Adipocyte (in vitro differentiated cells): ENCODE measurements at regions not wholly inside any gene's neighbourhood (a gene's known extent, or its start where the extent isn't known, plus 50 kb on each side); places are given as distances from the start of the nearest gene placed in this dataset.

Experiments
- DNase-seq: peaks from one replicate; pipeline ENCODE4 v3.0.0-alpha.2; 2015; ENCODE audit warnings: low read depth
- H3K27me3 ChIP-seq: replicated peaks from 2 replicates; pipeline ENCODE4 v1.7.0; 2013; ENCODE audit warnings: mild to moderate bottlenecking, low read length, moderate library complexity; ENCODE audit not compliant: control insufficient read depth, insufficient read depth
- H3K36me3 ChIP-seq: 2 replicates; pipeline ENCODE4 v1.7.0; 2013; ENCODE audit warnings: low read length, mild to moderate bottlenecking, moderate library complexity; ENCODE audit not compliant: control insufficient read depth, insufficient read depth, severe bottlenecking
- H3K4me1 ChIP-seq: 2 replicates; pipeline ENCODE4 v1.7.0; 2013; ENCODE audit warnings: mild to moderate bottlenecking, low read length, moderate library complexity; ENCODE audit not compliant: control insufficient read depth, insufficient read depth
- H3K4me3 ChIP-seq: 2 replicates; pipeline ENCODE4 v1.7.0; 2013; ENCODE audit warnings: mild to moderate bottlenecking, low read length, moderate library complexity
- H3K9ac ChIP-seq: 2 replicates; pipeline ENCODE4 v1.7.0; 2013; ENCODE audit warnings: mild to moderate bottlenecking, low read length, moderate library complexity
- H3K9me3 ChIP-seq: 2 replicates; pipeline ENCODE4 v1.7.0; 2013; ENCODE audit warnings: mild to moderate bottlenecking, low read length, moderate library complexity; ENCODE audit not compliant: control insufficient read depth

DNA sequence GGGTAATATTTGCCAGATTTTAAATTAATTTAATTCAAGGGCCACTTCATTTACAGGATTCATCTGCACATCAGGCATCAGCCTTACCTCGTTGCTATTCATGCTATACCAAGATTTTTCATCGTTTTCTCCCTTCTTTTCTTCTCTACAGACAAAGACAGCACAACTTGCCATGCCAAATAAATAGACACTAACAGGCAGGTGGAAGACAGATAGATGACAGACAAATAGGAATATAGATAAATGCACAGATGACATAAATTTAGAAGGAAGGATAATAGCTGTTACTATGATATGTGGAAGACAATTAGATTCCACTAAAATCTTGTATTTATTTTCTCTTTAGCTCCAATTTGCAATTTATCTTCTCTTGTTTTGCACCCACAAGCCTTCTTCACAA is 164.5 kb upstream of the ARX start:
- Histone ChIP-seq H3K9ac (no peak overlapping the region), H3K27me3 (peaks cover 24% of the 10 kb centered on the region), H3K4me3 (no peak overlapping the region), H3K36me3 (no peaks in the 10 kb centered on the region), H3K4me1 (no peaks in the 10 kb centered on the region), H3K9me3 (no peaks in the 10 kb centered on the region)
- DNase-seq, result no peak

DNA sequence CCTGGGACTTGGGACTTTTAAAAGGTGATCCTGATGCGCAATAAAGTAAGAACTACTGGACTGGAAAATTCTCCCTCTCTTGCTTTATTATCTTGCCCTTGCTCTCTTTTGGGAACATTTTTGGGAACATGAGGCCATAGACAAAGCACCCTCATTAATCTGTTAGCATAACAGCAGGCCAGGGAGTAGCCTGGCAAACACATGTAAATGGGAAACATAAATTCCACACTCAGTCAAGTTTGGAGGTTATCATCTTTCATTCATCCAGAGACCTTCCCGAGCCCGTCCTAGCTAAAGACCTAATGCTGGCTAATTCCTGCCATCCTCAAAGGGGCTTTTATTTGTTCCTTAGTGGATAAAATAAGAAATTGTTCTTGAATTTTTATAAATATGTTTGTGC is 162.8 kb upstream of the ARX start:
- Histone ChIP-seq H3K36me3 (no peaks in the 10 kb centered on the region), H3K9ac (no peak overlapping the region), H3K27me3 (peaks cover 36% of the 10 kb centered on the region), H3K4me3 (no peak overlapping the region), H3K9me3 (no peaks in the 10 kb centered on the region), H3K4me1 (no peaks in the 10 kb centered on the region)
- no peak for DNase-seq

DNA sequence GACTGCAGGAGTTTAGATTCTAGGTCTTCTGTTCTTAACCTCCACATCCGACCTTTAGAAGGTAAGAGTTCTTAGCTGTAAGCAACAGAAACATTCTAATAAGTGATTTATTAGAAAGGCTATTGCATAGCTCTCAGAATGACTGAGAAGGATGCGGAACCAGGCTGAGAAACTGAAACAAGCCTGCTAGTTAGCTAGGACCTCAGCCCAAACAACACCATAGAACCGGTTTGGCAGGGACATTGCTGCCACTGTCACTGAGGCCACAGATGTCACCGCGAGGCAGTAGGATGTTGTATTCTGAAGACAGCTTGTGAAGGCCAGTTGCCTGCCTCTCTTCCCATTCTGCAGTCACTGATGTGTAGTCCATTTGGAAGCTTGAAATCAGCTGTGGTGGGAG is 160.0 kb upstream of the ARX start:
- DNase-seq, result no peak
- Histone ChIP-seq H3K4me1 (no peaks in the 10 kb centered on the region), H3K4me3 (no peak overlapping the region), H3K27me3 (peaks cover 52% of the 10 kb centered on the region), H3K9ac (no peak overlapping the region), H3K9me3 (no peaks in the 10 kb centered on the region), H3K36me3 (no peaks in the 10 kb centered on the region)

DNA sequence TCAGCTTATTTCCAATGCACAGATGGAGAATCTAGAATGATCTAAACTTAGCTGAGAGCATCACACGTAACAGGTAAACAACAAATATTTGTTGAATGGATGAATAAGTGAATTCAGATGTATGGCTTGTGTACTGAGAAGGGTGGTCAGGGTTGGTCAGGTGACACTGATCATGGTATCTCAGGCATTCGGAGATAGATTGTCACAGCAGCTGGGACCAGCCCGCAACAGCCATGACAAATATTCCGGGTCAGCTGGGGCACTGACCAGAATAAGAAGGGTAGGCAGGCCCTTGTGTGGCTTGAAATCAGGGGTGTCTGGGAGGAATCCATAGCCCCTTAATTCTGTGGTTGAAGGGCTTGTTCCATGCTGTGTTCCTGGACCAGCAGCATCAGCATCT is 159.4 kb upstream of the ARX start:
- DNase-seq, result no peak
- Histone ChIP-seq H3K4me1 (no peaks in the 10 kb centered on the region), H3K36me3 (no peaks in the 10 kb centered on the region), H3K4me3 (no peak overlapping the region), H3K9ac (no peak overlapping the region), H3K9me3 (no peaks in the 10 kb centered on the region), H3K27me3 (peaks cover 50% of the 10 kb centered on the region)

DNA sequence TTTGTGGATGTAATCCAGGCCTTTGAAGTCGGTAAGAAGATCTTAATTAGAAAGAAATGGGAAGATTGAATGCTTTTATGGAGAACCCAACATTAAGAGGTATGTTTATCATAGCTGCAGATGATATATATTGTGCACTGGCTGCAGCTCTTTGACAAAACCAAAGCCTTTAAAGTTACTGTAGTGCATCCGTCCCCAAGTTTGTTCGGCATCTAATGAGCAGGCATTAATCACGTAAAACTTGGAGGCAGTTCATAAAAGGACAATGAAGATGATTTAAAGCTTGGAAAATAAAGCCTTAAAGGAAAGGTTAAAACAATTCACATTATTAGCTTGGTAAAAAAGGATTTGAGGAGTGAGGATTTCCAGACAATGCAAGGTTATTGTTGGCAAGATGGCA is 150.8 kb upstream of the ARX start:
- no peaks in the 10 kb centered on the region for H3K36me3 ChIP-seq
- no peak overlapping the region for H3K9ac ChIP-seq
- peaks cover 43% of the 10 kb centered on the region for H3K27me3 ChIP-seq
- no peaks in the 10 kb centered on the region for H3K4me1 ChIP-seq
- DNase-seq, result no peak
- no peak overlapping the region for H3K4me3 ChIP-seq
- no peaks in the 10 kb centered on the region for H3K9me3 ChIP-seq

DNA sequence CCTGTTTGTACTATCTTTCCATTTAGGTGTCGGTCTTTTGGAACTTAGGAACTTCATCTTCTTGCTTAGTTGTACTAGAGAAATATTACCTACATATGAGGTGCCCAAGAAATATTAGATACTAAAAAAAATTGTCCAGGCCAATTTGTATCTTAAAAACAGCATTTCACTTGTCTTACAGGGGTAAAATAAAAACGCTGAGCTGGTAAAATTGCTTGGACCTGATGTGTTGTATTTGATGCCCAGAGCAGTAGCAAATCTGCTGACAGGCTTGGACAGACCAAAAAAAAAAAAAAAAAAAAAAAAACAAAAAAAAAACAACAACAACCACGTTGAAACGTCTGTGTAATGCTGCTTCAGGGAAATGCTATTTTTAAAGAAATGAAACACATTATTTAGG is 150.4 kb upstream of the ARX start:
- H3K4me1 ChIP-seq, result no peaks in the 10 kb centered on the region
- H3K4me3 ChIP-seq, result no peak overlapping the region
- no peaks in the 10 kb centered on the region for H3K36me3 ChIP-seq
- peaks cover 40% of the 10 kb centered on the region for H3K27me3 ChIP-seq
- DNase-seq, result no peak
- H3K9ac ChIP-seq, result no peak overlapping the region
- no peaks in the 10 kb centered on the region for H3K9me3 ChIP-seq

GRCh38 chrX:25158635-25159034 is 142.9 kb upstream of the ARX start:
- H3K27me3 ChIP-seq, result peaks cover 14% of the 10 kb centered on the region
- no peak overlapping the region for H3K9ac ChIP-seq
- no peaks in the 10 kb centered on the region for H3K9me3 ChIP-seq
- no peak for DNase-seq
- H3K4me3 ChIP-seq, result no peak overlapping the region
- H3K36me3 ChIP-seq, result no peaks in the 10 kb centered on the region
- H3K4me1 ChIP-seq, result no peaks in the 10 kb centered on the region

- H3K36me3 ChIP-seq, result no peaks in the 10 kb centered on the region
- no peak overlapping the region for H3K4me3 ChIP-seq
- H3K27me3 ChIP-seq, result peaks cover 13% of the 10 kb centered on the region
- DNase-seq, result no peak
- H3K9me3 ChIP-seq, result no peaks in the 10 kb centered on the region
- no peak overlapping the region for H3K9ac ChIP-seq
- no peaks in the 10 kb centered on the region for H3K4me1 ChIP-seq
These were observed 141.1 kb upstream of the ARX start for GRCh38 chrX:25156832-25157231.

GRCh38 chrX:25156323-25156722 is 140.6 kb upstream of the ARX start:
- peaks cover 19% of the 10 kb centered on the region for H3K27me3 ChIP-seq
- H3K4me3 ChIP-seq, result no peak overlapping the region
- no peaks in the 10 kb centered on the region for H3K4me1 ChIP-seq
- H3K9me3 ChIP-seq, result no peaks in the 10 kb centered on the region
- H3K9ac ChIP-seq, result no peak overlapping the region
- no peak for DNase-seq
- H3K36me3 ChIP-seq, result no peaks in the 10 kb centered on the region

GRCh38 chrX:25154168-25154567 is 138.4 kb upstream of the ARX start:
- H3K36me3 ChIP-seq, result no peaks in the 10 kb centered on the region
- peaks cover 19% of the 10 kb centered on the region for H3K27me3 ChIP-seq
- DNase-seq, result no peak
- H3K9me3 ChIP-seq, result no peaks in the 10 kb centered on the region
- no peaks in the 10 kb centered on the region for H3K4me1 ChIP-seq
- no peak overlapping the region for H3K9ac ChIP-seq
- no peak overlapping the region for H3K4me3 ChIP-seq

DNA sequence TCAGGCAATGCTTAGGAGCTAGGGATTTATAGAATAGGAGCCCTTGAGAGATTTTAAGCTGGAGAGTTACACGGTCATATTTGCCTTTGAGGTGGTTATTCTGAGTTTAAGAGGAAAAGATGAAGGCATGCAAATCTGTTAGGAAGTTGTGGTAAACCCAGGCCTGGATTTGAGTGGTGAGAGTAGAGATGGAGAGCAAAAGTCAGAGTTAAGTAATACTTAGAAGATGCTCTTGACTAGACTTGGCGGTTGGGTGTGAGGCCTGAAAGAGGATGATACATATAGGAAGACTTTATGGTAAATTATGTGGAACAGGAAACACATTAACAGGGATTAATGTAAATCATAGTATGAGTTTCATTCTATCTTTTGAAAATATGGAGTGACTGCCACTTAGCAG is 136.0 kb upstream of the ARX start:
- no peak overlapping the region for H3K4me3 ChIP-seq
- H3K9ac ChIP-seq, result no peak overlapping the region

GRCh38 chrX:25144043-25144940 is 128.5 kb upstream of the ARX start:
- H3K4me1 ChIP-seq, result no peaks in the 10 kb centered on the region
- DNase-seq, result peak; percentile 84
- peak overlapping the region; percentile 56 for H3K4me3 ChIP-seq
- no peaks in the 10 kb centered on the region for H3K9me3 ChIP-seq
- H3K36me3 ChIP-seq, result no peaks in the 10 kb centered on the region
- peaks cover 56% of the 10 kb centered on the region for H3K27me3 ChIP-seq
- no peak overlapping the region for H3K9ac ChIP-seq

More for the DNA sequence above, 136.0 kb upstream of the ARX start:
- Histone ChIP-seq H3K4me1 (no peaks in the 10 kb centered on the region), H3K36me3 (no peaks in the 10 kb centered on the region), H3K27me3 (peaks cover 19% of the 10 kb centered on the region), H3K9me3 (no peaks in the 10 kb centered on the region)
- DNase-seq, result no peak
